ENCODE measurements at regions not wholly inside any gene's neighbourhood (a gene's known extent, or its start where the extent isn't known, plus 50 kb on each side); places are given as distances from the start of the nearest gene placed in this dataset.

GRCh38 chr10:61110188-61110844 is 166.3 kb upstream of the RHOBTB1 start:
- no peak for TF ChIP-seq POLR2A (IDR thresholded peaks at IDR 0.05)
- no peak for TF ChIP-seq CTCF (IDR thresholded peaks at IDR 0.05)
- no peak for TF ChIP-seq POLR2AphosphoS5 (IDR thresholded peaks at IDR 0.05)

Data from suprapubic skin (tissue), 4 donors.